ENCODE measurements at regions not wholly inside any gene's neighbourhood (a gene's known extent, or its start where the extent isn't known, plus 50 kb on each side); places are given as distances from the start of the nearest gene placed in this dataset.
"Not testable (repeated sequence)": the region's sequence is repeated elsewhere in the genome, so short reads cannot be mapped to it uniquely, and the experiment has no call there.

- peak; percentile 52 for DNase-seq
These were observed 195.8 kb upstream of the ZNF184 start for GRCh38 chr6:27668442-27669294.

- no peak for DNase-seq
These were observed 194.9 kb upstream of the ZNF184 start for GRCh38 chr6:27667657-27668441.

DNA sequence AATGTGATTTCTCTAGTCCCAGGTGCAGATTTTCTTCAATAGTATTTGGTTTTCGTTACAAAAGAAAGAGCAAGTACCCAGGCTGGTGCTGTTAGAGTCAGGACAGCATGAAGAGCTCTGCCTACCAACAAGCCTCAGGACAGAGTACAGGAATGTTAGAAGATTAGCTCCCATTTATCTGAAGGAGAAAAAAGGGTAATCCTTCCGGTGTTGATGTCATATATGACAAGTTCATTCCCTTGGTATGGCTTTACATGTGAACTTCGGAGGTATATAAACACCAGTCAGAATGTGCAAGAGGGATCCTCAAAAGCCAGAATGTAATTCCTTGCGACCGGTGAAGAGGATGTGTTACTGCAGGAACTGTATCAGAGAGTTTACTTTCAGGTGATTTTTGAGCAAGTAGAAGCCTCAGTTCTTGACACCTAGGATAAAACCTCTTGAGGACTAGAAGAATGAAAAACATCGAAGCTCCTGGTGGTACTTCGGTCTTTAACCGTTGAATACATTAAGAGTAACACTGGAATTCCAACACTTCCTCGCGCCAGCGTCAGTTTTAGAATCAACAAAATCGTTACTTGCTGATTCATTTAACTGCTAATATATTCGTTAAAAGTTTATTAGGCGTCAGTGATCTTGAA, 194.2 kb upstream of the ZNF184 start:
- DNase-seq, result no peak

DNA sequence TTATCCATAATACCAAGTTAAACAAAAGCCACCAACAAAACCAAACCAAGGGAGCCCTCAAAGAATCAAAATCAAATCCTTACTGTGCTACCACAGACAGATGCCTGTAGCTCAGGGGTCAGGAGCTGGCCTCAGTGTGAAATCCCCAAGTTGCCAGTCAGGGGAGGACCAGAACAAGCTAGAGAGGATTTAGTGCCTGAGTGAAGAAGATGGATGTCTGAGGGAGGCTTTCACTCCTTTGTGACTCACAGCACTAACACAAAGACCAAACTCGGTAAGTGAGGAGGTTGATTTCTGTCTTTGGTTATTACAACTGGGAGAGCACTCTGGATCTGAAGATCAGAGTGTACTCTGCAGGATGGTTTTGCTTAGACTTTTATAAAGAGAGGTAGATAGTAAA, 189.9 kb upstream of the ZNF184 start:
- no peak for DNase-seq

GRCh38 chr6:27662212-27662611, 189.3 kb upstream of the ZNF184 start:
- not testable (repeated sequence) for DNase-seq

DNA sequence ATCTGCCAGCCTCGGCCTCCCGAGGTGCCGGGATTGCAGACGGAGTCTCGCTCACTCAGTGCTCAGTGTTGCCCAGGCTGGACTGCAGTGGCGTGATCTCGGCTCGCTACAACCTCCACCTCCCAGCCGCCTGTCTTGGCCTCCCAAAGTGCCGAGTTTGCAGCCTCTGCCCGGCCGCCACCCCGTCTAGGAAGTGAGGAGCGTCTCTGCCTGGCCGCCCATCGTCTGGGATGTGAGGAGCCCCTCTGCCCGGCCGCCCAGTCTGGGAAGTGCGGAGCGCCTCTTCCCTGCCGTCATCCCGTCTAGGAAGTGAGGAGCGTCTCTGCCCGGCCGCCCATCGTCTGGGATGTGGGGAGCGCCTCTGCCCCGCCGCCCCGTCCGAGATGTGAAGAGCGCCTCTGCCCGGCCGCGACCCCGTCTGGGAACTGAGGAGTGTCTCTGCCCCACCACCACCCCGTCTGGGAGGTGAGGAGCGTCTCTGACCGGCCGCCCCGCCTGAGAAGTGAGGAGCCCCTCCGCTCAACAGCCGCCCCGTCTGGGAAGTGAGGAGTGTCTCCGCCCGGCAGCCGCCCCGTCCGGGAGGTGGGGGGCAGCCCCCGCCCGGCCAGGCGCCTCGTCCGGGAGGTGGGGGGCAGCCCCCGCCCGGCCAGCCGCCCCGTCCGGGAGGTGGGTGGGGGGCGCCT, 180.4 kb upstream of the ZNF184 start:
- DNase-seq, result not testable (repeated sequence)

- peak; percentile 12 for DNase-seq
These were observed 178.4 kb upstream of the ZNF184 start for GRCh38 chr6:27651371-27651732.

DNA sequence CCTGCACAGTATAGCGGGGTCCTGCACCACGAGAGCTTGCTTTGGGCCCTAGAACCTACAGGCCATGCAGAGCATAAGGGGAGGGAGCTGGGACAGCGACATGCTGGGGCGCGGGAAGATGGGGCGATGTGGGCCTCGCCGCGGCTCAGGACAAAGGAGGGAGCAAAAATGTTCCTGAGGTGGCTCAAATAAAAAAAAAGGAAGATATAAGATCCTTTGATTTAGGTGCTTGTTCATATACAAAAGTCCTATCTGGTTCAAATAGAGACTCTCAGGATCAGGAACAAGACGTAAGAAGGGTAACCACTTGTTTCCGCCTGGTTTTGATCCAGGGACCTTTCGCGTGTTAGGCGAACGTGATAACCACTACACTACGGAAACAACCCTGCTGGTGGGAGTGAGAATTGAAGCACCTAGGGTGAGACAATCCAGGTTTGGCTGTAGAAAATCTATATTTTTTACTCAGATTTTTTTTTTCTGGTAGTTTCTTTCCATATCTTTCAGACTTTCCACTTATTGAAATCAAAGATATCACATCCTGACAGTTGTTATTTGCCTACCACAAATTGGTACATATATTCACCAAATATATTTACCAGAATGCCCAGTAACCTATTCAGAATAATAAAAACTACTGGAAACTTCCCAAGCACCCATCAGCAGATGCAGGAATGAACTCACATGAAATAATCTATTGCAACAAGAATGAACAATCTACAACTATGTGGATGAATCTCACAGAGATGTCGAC, 177.9 kb upstream of the ZNF184 start:
- peak; percentile 35 for DNase-seq

- no peak for DNase-seq
These were observed 171.6 kb upstream of the ZNF184 start for GRCh38 chr6:27644528-27644927.

- DNase-seq, result no peak
These were observed 170.0 kb upstream of the ZNF184 start for GRCh38 chr6:27642744-27643456.

DNA sequence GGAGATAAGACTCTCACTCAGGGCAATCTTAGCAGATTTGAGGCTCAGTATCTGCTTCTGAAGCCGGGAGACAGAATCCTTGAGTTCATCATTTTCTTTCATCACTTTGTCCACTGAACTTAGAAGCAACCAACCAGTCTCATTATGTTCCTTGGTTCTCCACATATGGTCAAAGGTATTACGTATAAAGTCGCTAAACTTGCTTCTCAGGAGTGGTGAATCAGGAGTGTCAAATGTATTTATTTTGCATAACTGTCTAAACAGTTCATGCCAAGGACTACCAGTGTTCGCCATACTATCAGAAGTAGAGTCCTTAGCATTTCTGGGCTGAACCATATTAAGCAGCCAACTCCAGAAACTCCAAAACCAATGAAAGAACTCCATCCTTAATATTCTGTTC, 163.0 kb upstream of the ZNF184 start:
- DNase-seq, result not testable (repeated sequence)

GRCh38 chr6:27633221-27633688, 160.3 kb upstream of the ZNF184 start:
- not testable (repeated sequence) for DNase-seq

DNA sequence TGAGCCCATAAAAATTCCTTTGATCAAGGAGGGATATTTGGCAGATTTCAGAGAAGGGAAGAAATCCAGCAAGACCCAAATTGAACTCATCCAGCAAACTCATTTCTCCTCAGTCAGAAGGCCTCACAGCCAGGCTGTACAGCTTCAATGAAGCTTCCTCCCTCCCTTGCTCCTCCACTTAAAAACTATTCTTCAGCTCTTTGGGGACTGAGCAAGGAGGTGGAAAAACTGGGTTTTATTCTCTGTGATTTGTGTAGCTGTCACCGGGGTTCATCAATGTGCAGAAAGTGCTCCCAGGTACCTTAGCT, 158.7 kb upstream of the ZNF184 start:
- no peak for DNase-seq

DNA sequence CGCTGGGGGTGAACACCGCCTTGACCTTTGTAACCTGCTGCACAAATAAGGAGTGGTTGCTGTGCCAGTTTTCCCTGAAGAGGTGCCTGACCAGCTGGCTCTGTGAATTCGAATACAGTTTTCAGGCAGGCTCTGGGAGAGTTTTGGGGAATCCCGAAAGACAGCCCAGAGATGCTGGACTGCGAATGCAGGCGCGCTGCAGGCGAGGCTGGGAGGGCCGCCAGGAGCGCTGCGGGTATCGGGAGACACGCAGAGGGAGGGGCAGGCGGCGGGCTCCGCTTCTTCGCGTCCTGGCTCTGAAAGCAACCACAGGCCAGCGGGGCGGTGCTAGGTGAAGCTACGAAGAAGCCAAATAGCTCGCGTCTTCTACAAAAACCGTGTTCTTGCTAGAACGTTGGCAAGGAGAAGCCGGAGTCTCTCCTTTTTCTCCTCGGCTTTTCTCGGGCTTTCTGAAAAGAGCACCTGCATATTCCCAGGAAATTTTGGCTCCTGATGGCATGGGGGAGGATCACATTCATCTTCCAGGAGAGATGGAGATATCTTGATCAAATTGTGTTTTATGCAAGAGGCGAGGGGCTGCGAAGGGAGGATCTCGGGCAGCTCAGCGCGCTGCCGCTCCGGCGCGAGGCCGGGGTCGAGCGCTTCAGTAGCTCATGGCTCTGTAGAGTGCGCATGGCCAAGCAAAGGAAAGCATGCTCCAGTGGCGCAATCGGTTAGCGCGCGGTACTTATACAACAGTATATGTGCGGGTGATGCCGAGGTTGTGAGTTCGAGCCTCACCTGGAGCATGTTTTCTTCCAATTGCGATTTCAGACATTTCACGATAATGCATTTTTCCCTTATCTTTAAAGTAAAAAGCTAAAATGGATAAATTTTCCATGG, 158.1 kb upstream of the ZNF184 start:
- DNase-seq, result no peak

- no peak for DNase-seq
These were observed 151.9 kb upstream of the ZNF184 start for GRCh38 chr6:27624694-27625262.

DNA sequence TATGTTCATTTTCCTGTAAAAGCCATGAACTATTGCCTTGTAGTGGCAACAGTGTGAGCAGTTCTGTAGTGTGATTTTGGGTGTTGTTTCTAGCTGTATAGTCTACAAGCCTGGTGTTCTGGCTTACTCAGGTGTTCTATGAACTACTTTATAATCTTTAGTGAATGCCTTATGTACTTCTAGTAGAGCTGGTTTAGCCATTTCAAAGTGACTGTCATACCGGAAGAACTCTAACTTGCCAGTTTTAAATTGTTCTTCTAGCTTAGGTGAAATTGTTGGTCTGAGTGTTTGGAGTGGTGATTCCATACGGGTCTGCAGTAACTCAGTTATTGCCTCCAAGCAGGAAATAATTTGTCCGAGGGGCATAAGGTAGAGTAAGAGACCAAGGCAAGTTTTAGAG, 150.2 kb upstream of the ZNF184 start:
- no peak for DNase-seq

DNA sequence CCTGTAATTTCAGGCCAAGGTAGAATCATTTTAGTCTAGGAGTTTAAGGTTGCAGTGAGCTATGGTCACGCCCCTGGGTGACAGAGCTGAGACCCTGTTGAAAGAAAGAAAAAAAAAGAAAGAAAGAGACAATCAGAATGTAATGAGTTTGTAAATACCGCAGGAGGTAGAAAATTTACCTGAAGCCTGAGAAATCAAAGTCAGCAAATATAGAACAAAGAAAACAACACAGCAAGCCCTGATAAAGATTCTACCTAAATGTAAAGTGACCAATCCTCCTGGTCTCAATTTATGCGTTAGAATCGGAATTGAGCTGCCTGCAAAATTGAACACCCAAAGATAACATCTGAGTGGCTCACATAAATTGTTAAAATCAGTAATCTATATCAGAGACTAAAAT, 146.5 kb upstream of the ZNF184 start:
- DNase-seq, result no peak

DNA sequence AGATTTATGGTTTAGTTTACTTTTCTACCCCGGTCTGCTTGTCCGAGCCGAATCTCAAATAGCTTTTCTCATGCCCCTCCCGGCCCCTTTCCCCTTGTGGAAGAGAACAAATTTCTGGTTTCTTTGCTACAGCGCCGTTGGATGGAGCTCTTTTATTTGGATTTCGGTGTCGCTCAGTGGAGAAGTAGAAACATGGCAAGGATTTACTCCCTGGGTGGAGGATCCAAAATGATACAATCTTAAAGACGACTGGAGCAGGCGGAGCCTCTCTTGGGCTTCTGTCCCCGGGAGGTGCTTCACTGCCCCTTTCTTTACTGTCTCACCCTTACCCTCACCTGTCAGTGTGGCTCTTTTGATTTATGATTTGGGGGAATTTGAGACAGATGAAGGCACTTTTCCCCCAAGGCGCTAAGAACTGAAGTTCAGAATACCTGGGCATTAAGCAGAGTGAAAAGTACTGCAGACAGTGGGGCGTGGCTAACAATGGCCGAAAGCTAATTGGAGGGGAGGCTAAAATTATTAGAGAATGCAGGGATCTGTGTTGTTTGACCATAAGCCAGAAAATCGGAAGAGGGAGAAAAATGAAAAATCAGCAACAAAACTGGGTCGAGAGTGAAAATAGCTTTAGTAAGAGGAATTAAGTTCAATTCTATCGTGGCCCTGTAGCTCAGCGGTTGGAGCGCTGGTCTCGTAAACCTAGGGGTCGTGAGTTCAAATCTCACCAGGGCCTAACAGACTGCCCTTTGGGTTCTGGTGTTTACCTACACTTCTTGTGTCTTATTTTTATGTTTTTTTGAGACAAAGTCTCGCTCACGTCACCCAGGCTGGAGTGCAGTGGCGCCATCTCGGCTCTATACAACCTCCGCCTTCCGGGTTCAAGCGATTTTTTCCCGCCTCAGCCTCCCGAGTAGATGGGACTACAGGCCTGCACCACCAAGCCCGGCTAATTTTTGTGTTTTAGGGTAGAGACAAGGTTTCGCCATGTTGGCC, 145.1 kb upstream of the ZNF184 start:
- no peak for DNase-seq
